Kidney tubule cell (primary cell): ENCODE measurements at regions not wholly inside any gene's neighbourhood (a gene's known extent, or its start where the extent isn't known, plus 50 kb on each side); places are given as distances from the start of the nearest gene placed in this dataset.
"Not testable (repeated sequence)": the region's sequence is repeated elsewhere in the genome, so short reads cannot be mapped to it uniquely, and the experiment has no call there.

ENCODE experiments used
- DNase-seq: peaks from one replicate; pipeline ENCODE4 v3.0.0-alpha.2; 2018; ENCODE audit warnings: low spot score

GRCh38 chr14:41072776-41073175, 533.9 kb upstream of the LRFN5 start:
- DNase-seq, result no peak

GRCh38 chr14:41071351-41071750, 535.3 kb upstream of the LRFN5 start:
- no peak for DNase-seq

- peak; percentile 83 for DNase-seq
These were observed 543.9 kb upstream of the LRFN5 start for GRCh38 chr14:41062826-41063225.

DNA sequence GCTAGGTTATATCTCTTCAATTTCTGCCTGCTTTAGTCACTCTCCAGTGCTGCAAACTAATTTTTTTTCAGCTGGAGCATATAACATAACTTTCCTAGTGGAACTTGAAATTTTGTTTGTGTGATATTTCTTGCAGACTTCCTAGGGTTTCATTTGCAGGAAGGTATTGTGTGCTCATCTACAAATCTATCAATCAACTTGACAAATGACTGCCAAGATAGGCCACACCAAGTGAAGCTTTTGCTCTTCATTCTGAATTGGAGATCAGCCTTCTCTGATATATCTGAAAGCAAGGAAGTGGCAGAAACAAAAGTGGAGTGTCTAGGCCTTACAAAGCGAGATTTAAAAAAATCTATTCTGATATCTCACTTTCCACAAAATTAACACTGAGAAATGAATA, 551.1 kb upstream of the LRFN5 start:
- no peak for DNase-seq

- peak; percentile 13 for DNase-seq
These were observed 554.9 kb upstream of the LRFN5 start for GRCh38 chr14:41051801-41052200.

GRCh38 chr14:41047763-41048162, 558.9 kb upstream of the LRFN5 start:
- DNase-seq, result no peak

GRCh38 chr14:41037388-41037787, 569.3 kb upstream of the LRFN5 start:
- DNase-seq, result no peak

- no peak for DNase-seq
These were observed 571.7 kb upstream of the LRFN5 start for GRCh38 chr14:41034969-41035368.

DNA sequence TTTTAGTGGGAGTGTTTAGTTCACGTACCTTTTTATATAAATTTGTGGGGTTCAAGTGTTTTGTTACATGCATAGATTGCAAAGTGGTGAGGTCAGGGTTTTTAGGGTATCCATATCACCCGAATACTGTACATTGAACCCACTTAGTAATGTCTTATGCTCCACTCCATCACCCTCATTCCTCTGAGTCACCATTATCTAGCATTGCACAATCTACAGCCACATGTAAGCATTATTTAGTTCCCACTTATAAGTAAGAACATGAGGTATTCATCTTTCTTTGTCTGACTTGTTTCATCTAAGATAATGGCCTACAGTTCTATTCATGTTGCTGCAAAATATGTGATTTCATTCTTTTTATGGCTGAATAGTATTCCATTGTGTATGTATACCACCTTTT, 583.7 kb upstream of the LRFN5 start:
- DNase-seq, result no peak

DNA sequence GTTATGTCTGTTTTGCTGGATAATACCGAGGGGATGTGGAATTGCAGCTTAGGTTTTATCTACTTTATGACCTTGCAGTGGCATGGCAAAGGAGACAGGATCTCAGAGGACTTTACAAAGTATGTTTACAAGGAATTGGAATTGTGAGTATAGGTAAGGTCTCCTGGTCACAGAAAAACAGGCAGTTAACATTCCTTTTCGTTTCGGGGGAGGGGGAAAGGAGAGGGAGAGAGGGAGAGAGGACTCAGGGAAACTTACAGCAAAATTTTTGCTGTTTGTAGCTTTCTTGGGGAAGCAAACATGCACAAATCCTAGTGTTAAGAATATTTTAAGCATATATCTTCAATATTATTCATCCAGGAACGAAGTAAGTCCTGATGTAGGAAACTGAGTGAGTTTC, 590.5 kb upstream of the LRFN5 start:
- DNase-seq, result no peak

DNA sequence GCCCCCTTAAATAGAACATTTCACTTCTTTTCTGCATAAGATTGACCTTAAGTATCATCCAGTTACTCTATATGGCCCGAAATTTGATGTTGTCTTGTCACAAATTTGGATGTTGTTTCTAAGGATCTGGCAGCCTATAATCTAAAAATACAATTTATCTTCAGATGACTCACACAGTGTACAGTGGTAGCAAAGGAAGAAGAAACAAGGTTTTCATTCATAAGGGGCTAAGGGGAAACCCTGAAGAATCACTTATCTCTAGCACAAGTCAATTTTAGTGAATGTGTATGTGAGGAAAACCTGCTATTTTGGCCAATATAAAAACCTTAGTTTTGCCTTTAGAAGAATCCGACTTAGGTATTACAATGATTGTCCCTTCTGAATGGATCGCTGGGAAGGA, 606.3 kb upstream of the LRFN5 start:
- no peak for DNase-seq

GRCh38 chr14:40989260-40989659, 617.4 kb upstream of the LRFN5 start:
- no peak for DNase-seq

DNA sequence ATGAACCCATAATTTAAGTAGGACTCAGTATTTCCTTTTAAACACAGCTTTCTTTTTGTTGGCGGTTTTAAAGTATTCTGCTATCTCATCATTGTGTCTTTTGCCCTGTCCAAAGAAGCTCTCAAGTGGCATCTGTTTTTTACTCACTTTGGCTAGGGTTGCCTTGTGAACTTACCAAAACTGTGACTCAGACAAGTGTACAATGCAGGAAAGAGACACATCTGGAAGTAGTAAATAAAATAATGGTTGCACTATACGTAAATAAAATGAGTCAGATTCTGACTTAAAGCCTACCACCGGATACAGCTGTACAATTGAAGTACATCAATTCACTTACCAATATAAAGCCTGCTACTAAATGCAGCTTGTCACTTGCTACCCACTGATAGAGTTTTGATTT, 619.2 kb upstream of the LRFN5 start:
- DNase-seq, result no peak

DNA sequence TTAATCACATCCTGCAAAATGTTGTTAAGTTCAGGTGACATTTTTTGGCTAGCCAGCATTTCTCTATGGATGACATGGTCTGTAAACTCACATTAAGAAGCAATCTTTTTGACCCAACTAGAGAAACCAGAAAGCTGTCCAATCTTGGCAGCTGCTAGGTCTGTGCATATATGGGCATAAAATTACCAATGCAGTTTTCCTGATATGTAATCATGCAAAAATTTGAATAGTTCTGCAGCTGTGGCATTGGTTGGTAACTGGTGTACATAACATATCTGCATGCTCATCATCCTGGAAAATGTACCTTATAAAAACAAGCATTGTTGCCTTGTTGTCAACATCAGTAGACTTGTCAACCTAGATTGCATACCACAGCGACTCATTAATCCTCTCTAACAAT, 620.0 kb upstream of the LRFN5 start:
- DNase-seq, result no peak

DNA sequence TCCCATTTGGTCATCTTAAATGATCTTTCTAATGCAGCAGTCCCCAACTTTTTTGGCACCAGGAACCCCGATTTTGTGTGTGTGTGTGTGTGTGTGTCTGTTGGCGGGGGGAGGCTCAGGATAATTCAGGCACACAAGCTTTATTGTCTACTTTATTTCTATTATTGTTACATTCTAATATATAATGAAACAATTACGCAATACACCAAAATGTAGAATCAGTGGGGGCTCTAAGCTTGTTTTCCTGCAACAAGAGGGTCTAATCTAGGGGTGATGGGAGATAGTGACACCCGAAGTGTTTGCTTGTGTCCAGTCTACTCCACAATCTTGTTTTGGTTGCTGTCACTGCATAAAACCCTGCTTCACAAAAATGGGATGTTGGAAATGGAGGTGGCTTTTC, 621.1 kb upstream of the LRFN5 start:
- no peak for DNase-seq

DNA sequence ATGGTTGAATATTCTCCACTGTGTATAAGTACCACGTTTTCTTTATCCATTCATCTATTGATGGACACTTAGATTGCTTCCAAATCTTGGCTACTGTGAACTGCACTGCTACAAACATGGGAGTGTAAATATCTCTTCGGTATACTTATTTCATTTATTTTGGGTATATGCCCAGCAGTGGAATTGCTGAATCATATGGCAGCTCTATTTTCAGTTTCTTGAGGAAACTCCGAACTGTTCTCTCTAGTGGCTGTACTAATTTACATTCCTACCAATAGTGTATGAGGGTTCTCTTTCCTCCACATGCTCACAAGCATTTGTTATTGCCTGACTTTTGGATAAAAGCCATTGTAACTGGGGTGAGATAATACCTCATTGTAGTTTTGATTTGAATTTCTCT, 623.1 kb upstream of the LRFN5 start:
- no peak for DNase-seq

DNA sequence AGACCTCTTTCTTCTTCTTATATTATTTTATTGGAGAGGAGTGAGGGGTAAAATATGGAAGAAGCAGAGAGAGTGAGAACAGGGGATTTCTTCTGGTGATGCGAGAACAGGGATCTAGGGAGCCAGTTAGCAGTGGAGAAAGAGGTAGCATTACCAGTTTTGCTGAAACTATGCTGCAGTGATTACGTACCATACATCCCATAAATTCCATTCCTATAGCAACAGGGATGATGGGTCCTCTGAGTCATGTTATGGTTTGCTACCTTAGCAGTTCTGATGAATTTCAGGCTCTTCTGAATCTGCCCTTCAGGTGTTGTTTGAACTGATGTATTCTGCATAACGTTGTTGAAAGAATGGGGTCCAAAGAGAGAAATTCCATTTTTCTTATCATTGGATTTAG, 625.4 kb upstream of the LRFN5 start:
- DNase-seq, result peak; percentile 13

DNA sequence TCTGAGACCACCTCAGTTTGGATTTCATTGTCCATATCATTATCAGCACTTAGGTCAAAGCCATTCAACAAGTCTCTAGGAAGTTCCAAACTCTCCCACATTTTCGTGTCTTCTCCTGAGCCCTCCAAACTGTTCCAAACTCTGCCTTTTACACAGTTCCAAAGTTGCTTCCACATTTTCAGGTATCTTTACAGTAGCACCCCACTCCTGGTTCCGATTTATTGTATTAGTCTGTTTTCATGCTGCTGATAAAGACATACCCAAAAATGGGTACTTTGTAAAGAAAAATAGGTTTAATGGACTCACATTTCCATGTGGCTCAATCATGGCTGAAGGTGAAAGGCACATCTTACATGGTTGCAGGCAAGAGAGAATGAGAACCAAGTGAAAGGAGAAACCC, 646.4 kb upstream of the LRFN5 start:
- DNase-seq, result not testable (repeated sequence)

- no peak for DNase-seq
These were observed 651.6 kb upstream of the LRFN5 start for GRCh38 chr14:40955131-40955505.

DNA sequence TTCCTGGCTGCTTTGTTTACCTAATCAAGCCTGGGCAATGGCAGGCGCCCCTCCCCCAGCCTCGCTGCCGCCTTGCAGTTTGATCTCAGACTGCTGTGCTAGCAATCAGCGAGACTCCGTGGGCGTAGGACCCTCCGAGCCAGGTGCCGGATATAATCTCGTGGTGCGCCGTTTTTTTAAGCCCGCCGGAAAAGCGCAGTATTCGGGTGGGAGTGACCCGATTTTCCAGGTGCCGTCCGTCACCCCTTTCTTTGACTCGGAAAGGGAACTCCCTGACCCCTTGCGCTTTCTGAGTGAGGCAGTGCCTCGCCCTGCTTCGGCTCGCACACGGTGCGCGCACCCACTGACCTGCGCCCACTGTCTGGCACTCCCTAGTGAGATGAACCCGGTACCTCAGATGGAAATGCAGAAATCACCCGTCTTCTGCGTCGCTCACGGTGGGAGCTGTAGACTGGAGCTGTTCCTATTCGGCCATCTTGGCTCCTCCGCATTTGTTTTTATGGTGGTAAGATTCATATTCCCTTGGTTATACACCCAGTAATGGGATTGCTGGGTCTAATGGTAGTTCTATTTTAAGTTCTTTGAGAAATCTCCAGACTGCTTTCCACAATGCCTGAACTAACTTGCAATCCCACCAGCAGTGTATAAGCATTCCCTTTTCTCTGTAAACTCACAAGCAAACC, 652.1 kb upstream of the LRFN5 start:
- DNase-seq, result not testable (repeated sequence)

DNA sequence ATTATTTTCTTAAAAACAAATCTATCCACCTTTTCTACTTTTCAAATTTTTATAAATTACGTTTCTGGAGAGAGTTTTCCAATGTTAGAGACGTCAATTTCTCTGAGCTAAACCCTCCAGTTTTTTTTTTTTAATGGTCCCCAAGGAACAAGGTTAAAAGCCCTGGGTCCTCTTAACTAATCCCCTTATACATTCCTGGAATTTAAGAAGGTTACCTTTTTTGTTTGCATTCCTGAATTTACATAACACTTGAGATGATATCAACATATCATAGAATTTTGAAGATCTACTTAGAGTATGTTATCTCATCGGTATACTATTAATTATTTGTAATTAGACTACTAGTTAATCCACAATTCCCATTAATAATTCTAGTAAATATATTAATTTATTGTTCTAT, 662.2 kb upstream of the LRFN5 start:
- DNase-seq, result no peak

- no peak for DNase-seq
These were observed 669.8 kb upstream of the LRFN5 start for GRCh38 chr14:40936861-40937260.

- no peak for DNase-seq
These were observed 686.3 kb upstream of the LRFN5 start for GRCh38 chr14:40920380-40920779.

- no peak for DNase-seq
These were observed 695.5 kb upstream of the LRFN5 start for GRCh38 chr14:40911141-40911540.

GRCh38 chr14:40909906-40910305, 696.8 kb upstream of the LRFN5 start:
- DNase-seq, result no peak
